ENCODE measurements at regions not wholly inside any gene's neighbourhood (a gene's known extent, or its start where the extent isn't known, plus 50 kb on each side); places are given as distances from the start of the nearest gene placed in this dataset.

- Histone ChIP-seq H3K27ac (ENCODE audit: insufficient read depth, low read length) (no peak overlapping the region), H3K9me3 (ENCODE audit: control insufficient read depth, insufficient read depth, low read depth, low read length) (no peaks in the 10 kb centered on the region), H3K9ac (ENCODE audit: insufficient read depth, low read length) (no peak overlapping the region), H2AFZ (ENCODE audit: low read length) (no peak overlapping the region), H3K4me3 (replicated peaks in 1 of 4; ENCODE audit: control extremely low read depth in 1 of 4, insufficient read depth in 1 of 4, low read depth in 3 of 4, low read length in 4 of 4) (no peak overlapping the region), H3K4me2 (ENCODE audit: extremely low read depth, insufficient read depth, low read length) (no peak overlapping the region), H3K36me3 (ENCODE audit: control insufficient read depth, insufficient read depth, low read length) (no peaks in the 10 kb centered on the region), H3K4me1 (ENCODE audit: control insufficient read depth, extremely low read depth, insufficient read depth, low read length) (no peaks in the 10 kb centered on the region), H3K79me2 (ENCODE audit: control insufficient read depth, insufficient read depth, low read length) (no peaks in the 10 kb centered on the region), H4K20me1 (ENCODE audit: control insufficient read depth, extremely low read depth, insufficient read depth, low read length) (no peaks in the 10 kb centered on the region), H3K27me3 (ENCODE audit: control insufficient read depth, insufficient read depth, low read length) (no peaks in the 10 kb centered on the region)
- TF ChIP-seq EZH2 (IDR thresholded peaks at IDR 0.05; ENCODE audit: low read length, missing control alignments): no peak
- TF ChIP-seq, protein P1, sequence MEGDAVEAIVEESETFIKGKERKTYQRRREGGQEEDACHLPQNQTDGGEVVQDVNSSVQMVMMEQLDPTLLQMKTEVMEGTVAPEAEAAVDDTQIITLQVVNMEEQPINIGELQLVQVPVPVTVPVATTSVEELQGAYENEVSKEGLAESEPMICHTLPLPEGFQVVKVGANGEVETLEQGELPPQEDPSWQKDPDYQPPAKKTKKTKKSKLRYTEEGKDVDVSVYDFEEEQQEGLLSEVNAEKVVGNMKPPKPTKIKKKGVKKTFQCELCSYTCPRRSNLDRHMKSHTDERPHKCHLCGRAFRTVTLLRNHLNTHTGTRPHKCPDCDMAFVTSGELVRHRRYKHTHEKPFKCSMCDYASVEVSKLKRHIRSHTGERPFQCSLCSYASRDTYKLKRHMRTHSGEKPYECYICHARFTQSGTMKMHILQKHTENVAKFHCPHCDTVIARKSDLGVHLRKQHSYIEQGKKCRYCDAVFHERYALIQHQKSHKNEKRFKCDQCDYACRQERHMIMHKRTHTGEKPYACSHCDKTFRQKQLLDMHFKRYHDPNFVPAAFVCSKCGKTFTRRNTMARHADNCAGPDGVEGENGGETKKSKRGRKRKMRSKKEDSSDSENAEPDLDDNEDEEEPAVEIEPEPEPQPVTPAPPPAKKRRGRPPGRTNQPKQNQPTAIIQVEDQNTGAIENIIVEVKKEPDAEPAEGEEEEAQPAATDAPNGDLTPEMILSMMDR (conservative IDR thresholded peaks at IDR 0.05 in 1 of 2, IDR thresholded peaks at IDR 0.05 in 1 of 2; ENCODE audit: low read depth in 1 of 2, low read length in 2 of 2): no peak
- DNase-seq (ENCODE audit: low read depth in 2 of 2): no peak
These were observed 126.1 kb downstream of the ASB9 start for GRCh38 chrX:15143825-15144121.

DNA sequence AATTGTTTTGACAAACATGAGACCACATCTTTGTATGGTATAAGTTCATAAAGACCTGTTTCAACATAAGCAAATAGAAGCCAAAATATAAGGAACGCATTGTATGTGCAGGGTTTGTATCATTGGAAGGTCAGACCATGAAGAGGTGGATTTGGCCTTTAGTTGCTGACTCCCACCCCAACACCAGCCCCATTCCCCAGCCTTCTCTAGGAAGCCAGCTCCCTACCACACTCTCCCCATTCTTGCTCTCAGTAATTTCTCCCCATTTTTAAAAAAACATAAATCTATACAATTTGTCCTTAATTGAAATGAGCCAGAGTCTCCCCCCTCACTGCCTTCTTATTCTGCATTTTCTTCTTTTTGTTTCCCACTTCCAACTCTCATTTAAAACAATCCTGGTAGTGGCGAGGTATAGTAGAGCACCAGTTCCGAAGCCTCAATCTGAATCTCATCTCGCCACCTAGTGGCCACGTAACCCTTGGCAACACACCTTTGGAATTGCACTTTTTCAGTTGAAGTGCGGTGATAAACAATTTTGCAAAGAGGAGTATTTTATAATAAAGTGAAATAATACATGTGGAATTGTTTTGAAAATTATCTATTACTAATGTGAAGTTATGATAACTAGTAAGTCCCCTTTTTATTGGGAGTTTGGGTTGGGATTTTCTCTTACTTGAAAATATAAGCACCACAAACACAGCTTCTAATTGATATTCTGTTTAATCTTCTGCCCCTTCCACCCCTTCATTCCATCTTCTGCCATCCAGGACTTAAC lies 126.6 kb downstream of the ASB9 start:
- TF ChIP-seq EZH2 (IDR thresholded peaks at IDR 0.05; ENCODE audit: low read length, missing control alignments): no peak
- TF ChIP-seq, protein P1 (conservative IDR thresholded peaks at IDR 0.05 in 1 of 2, IDR thresholded peaks at IDR 0.05 in 1 of 2; ENCODE audit: low read depth in 1 of 2, low read length in 2 of 2): peak; percentile 53 to 77
- no peak overlapping the region for H2AFZ ChIP-seq (ENCODE audit: low read length)
- no peak overlapping the region for H3K9ac ChIP-seq (ENCODE audit: insufficient read depth, low read length)
- H3K79me2 ChIP-seq (ENCODE audit: control insufficient read depth, insufficient read depth, low read length): no peaks in the 10 kb centered on the region
- H3K4me2 ChIP-seq (ENCODE audit: extremely low read depth, insufficient read depth, low read length): no peak overlapping the region
- H3K36me3 ChIP-seq (ENCODE audit: control insufficient read depth, insufficient read depth, low read length): no peaks in the 10 kb centered on the region
- peak; percentile 30 to 41 for DNase-seq (ENCODE audit: low read depth in 2 of 2)
- no peak overlapping the region for H3K4me3 ChIP-seq (replicated peaks in 1 of 4; ENCODE audit: control extremely low read depth in 1 of 4, insufficient read depth in 1 of 4, low read depth in 3 of 4, low read length in 4 of 4)
- no peaks in the 10 kb centered on the region for H3K4me1 ChIP-seq (ENCODE audit: control insufficient read depth, extremely low read depth, insufficient read depth, low read length)
- H4K20me1 ChIP-seq (ENCODE audit: control insufficient read depth, extremely low read depth, insufficient read depth, low read length): no peaks in the 10 kb centered on the region
- H3K27ac ChIP-seq (ENCODE audit: insufficient read depth, low read length): no peak overlapping the region
- H3K27me3 ChIP-seq (ENCODE audit: control insufficient read depth, insufficient read depth, low read length): no peaks in the 10 kb centered on the region
- H3K9me3 ChIP-seq (ENCODE audit: control insufficient read depth, insufficient read depth, low read depth, low read length): no peaks in the 10 kb centered on the region

DNA sequence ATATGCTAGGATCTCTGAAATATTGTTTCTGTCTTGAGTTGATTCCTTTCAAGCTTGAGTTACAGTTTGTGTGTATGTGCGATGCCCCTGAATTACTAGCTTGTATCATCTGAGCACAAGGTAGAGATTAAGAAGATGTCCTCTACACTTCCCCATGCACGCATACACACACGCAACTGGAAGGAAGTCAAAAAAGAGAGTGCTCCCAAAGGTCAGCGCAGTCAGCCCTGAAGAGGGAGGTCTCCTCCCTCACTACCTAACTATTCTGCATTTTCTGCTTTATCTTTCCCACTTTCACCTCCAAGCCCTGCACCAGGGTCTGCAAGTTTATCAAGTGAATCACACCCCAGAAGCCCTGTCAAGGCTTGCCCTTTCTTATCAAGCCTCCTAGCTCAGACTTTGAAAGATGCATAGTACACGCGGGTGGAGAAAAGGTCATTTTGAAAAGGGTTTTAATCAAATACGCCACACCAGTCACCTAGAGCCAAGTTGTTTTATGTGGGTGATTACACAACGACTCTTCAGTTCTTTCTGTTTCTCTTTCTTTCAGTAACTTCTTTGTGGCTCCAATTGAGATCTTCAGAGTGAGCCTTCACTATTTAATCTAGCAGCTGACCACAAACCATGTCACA lies 127.7 kb downstream of the ASB9 start:
- no peaks in the 10 kb centered on the region for H3K79me2 ChIP-seq (ENCODE audit: control insufficient read depth, insufficient read depth, low read length)
- H3K4me1 ChIP-seq (ENCODE audit: control insufficient read depth, extremely low read depth, insufficient read depth, low read length): no peaks in the 10 kb centered on the region
- H2AFZ ChIP-seq (ENCODE audit: low read length): no peak overlapping the region
- DNase-seq (ENCODE audit: low read depth in 2 of 2): peak in 1 of 2 donors; percentile 45
- H4K20me1 ChIP-seq (ENCODE audit: control insufficient read depth, extremely low read depth, insufficient read depth, low read length): no peaks in the 10 kb centered on the region
- H3K9ac ChIP-seq (ENCODE audit: insufficient read depth, low read length): no peak overlapping the region
- no peak overlapping the region for H3K4me2 ChIP-seq (ENCODE audit: extremely low read depth, insufficient read depth, low read length)
- H3K9me3 ChIP-seq (ENCODE audit: control insufficient read depth, insufficient read depth, low read depth, low read length): no peaks in the 10 kb centered on the region
- no peaks in the 10 kb centered on the region for H3K27me3 ChIP-seq (ENCODE audit: control insufficient read depth, insufficient read depth, low read length)
- TF ChIP-seq, protein P1 (conservative IDR thresholded peaks at IDR 0.05 in 1 of 2, IDR thresholded peaks at IDR 0.05 in 1 of 2; ENCODE audit: low read depth in 1 of 2, low read length in 2 of 2): no peak
- TF ChIP-seq EZH2 (IDR thresholded peaks at IDR 0.05; ENCODE audit: low read length, missing control alignments): no peak
- no peak overlapping the region for H3K27ac ChIP-seq (ENCODE audit: insufficient read depth, low read length)
- H3K36me3 ChIP-seq (ENCODE audit: control insufficient read depth, insufficient read depth, low read length): no peaks in the 10 kb centered on the region
- no peak overlapping the region for H3K4me3 ChIP-seq (replicated peaks in 1 of 4; ENCODE audit: control extremely low read depth in 1 of 4, insufficient read depth in 1 of 4, low read depth in 3 of 4, low read length in 4 of 4)

Data from fibroblast of lung (primary cell).